Hepatic stellate cell (primary cell): ENCODE measurements at regions not wholly inside any gene's neighbourhood (a gene's known extent, or its start where the extent isn't known, plus 50 kb on each side); places are given as distances from the start of the nearest gene placed in this dataset.

Experiments
- DNase-seq: peaks from one replicate; pipeline ENCODE4 v3.0.0; 2011; ENCODE audit warnings: low spot score

- DNase-seq: no peak
Observed at GRCh38 chr7:1378610-1379601, 80.4 kb downstream of the MICALL2 start.

DNA sequence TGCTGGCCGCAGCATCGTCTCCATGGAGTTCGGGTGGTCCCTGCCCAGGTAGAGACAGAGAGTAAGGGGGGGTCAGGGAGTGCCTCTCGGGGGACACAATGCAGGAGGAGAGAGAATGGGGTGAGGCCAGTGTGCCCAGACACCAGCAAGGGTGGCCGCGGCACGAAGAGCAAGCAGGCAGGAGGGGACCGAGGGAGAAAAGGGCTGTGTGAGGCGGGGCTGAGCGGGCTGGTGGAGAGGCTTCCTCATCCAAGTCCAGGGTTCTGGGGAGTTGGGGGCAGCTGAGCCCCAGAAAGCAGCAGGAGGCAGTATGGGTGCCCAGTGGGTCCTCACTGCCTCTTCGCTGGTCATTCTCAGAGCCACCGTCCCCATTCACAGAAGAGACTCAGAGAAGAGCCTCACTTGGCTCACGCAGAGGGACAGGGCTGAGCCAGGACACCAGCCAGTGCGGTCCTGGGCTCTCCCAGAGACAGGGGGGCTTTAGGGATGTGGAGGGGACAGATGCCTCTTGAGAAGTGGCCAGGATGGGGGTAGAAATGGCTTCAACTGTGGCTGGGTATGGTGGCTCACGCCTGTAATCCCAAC is 78.9 kb downstream of the MICALL2 start:
- no peak for DNase-seq

GRCh38 chr7:1380821-1381580 is 78.3 kb downstream of the MICALL2 start:
- DNase-seq: no peak

DNA sequence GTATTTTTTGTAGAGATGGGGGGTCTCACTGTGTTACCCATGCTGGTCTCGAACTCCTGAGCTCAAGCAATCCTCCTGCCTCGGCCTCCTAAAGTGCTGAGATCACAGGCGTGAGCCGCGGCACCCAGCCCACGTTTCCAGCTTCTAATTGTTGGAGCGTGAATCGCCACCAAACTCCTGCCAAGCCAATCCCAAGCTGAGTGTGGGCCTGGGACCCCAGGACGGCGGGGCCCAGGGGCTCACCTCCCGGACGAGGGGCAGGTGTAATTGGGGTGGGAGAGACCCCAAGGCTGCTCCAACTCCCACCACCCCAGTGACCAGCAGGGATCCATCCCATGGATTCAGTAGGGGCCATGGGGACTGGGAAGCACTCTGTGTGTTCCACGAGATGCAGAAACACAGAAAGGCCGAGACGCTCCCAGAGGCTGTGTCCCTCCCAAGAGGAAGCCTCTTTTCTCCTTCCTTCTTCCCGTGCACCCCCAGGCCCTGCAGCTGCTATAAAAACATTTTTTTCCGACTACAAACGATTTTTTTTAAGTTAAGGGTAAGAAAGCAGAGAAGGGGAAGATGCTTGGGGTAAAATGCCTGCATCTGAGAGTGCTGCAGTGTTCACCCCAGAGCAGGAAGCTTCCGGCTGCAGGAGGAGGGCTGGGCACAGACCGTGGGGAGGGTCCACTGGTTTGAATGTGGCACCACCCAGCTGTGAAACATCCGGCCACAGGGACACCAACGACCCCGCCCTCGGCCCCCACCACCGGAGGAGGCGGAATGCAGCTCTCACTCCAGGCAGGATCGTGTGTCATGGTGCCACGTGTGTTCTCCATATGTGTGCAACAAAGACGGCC is 76.5 kb downstream of the MICALL2 start:
- no peak for DNase-seq

- DNase-seq: no peak
Observed at GRCh38 chr7:1383398-1384112, 75.7 kb downstream of the MICALL2 start.

DNA sequence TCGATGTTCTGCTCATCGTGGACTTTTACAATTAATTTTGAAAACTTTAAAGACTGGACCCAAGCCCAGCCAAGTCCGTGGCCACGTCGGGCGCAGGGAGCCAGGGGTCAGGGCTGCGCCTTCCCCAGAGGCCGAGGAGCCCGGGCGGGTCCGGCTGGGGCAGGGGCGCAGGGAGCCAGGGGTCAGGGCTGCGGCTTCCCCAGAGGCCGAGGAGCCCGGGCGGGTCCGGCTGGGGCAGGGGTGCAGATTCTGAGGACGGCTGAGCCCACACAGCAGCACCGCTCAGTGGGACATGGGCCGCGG is 75.2 kb downstream of the MICALL2 start:
- no peak for DNase-seq
